Upper lobe of left lung (tissue), 4 donors: ENCODE measurements at regions not wholly inside any gene's neighbourhood (a gene's known extent, or its start where the extent isn't known, plus 50 kb on each side); places are given as distances from the start of the nearest gene placed in this dataset.

Experiments
- EP300 ChIP-seq, 4 donors: sonication (generic); formaldehyde crosslinking; IDR thresholded peaks; one replicate each; pipeline ENCODE4 v1.5.1; 2017; ENCODE audit warnings: antibody characterized with exemption in 4 of 4, control low read depth in 2 of 4
- TF ChIP-seq, protein P1 (sequence below), 6 experiments: fragments of 450-650 bp in 4 of 6; fragments of 200-600 bp in 2 of 6; sonication (generic) in 2 of 6; IDR thresholded peaks; one replicate each; pipeline ENCODE4 v1.5.1; 2016 to 2019; ENCODE audit warnings: antibody characterized with exemption in 6 of 6

DNA sequence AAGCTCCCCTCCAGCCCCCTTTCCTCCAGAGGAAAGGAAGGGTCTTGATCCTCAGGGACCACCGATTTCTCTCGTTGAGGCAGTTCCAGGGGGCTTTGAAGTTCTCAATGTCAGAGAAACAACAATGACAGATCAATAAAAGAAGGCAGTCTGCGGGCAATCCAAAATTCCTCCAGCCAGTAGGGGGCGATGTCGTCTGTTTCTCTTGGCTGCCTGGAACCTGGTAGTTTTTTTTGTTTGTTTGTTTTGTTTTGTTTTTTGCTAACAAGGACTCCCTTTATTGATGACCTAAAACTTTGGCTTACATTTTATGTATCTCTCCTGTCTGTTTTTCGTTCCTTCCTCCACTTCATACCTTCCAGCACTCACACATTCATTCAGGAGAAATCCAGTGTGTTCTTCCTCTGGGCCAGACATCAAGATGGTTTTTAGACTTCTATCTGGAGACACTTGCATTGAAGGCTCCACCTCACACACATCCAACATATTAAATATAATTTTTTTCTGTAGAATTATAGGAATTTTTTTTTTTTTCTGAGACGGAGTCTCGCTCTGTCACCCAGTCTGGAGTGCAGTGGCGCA is 276.6 kb downstream of the RPLP1 start:
- TF ChIP-seq, protein P1, sequence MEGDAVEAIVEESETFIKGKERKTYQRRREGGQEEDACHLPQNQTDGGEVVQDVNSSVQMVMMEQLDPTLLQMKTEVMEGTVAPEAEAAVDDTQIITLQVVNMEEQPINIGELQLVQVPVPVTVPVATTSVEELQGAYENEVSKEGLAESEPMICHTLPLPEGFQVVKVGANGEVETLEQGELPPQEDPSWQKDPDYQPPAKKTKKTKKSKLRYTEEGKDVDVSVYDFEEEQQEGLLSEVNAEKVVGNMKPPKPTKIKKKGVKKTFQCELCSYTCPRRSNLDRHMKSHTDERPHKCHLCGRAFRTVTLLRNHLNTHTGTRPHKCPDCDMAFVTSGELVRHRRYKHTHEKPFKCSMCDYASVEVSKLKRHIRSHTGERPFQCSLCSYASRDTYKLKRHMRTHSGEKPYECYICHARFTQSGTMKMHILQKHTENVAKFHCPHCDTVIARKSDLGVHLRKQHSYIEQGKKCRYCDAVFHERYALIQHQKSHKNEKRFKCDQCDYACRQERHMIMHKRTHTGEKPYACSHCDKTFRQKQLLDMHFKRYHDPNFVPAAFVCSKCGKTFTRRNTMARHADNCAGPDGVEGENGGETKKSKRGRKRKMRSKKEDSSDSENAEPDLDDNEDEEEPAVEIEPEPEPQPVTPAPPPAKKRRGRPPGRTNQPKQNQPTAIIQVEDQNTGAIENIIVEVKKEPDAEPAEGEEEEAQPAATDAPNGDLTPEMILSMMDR (IDR thresholded peaks at IDR 0.05) = peak; percentile 50 to 68 (median 60)
- no peak for TF ChIP-seq EP300 (IDR thresholded peaks at IDR 0.05)
